GM21786 (cell line): ENCODE measurements at regions not wholly inside any gene's neighbourhood (a gene's known extent, or its start where the extent isn't known, plus 50 kb on each side); places are given as distances from the start of the nearest gene placed in this dataset.

Source experiments
- ATAC-seq: cut with Tn5 transposase; IDR thresholded peaks from one replicate; pipeline ENCODE4 v1.9.1; 2021; ENCODE audit not compliant: unreplicated experiment

DNA sequence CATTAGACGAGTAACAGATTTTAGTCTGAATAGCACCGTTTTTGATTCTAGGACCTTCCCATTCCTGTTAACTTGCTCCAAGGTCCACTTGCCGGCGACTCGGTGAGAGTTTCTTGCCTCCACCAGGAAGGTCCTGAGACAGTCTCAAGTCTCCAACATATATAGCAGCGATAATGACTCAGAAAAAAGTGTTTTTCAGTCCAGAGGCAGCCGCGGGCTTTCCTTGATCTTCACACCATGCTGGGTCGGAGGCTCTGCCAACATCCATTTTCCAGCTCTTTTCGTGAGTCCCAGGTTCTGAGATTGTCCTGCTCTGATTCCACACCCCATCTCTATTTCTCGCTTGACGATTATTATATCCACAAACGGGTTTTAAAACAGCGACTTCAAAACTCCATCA, 170.5 kb downstream of the GPX5 start:
- ATAC-seq: no peak

DNA sequence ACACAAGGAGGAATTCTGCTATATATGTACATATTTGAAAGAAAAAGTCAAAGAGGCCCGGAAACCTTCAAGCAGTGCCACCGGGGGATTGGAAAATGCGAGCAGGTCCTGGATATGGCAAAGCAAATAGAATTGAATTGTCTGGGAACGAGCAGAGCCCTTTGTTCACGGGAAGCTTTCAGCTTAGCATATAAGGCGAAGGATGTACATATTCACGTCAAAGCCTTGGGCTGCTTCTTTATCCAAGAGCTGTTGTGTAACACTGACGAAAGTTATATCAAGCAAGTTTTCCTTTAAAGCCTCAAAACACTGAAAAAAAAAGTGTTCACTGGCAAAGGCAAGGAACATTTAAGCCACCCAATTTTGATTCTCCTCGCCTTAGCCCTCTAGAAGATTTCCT, 171.0 kb downstream of the GPX5 start:
- no peak for ATAC-seq

DNA sequence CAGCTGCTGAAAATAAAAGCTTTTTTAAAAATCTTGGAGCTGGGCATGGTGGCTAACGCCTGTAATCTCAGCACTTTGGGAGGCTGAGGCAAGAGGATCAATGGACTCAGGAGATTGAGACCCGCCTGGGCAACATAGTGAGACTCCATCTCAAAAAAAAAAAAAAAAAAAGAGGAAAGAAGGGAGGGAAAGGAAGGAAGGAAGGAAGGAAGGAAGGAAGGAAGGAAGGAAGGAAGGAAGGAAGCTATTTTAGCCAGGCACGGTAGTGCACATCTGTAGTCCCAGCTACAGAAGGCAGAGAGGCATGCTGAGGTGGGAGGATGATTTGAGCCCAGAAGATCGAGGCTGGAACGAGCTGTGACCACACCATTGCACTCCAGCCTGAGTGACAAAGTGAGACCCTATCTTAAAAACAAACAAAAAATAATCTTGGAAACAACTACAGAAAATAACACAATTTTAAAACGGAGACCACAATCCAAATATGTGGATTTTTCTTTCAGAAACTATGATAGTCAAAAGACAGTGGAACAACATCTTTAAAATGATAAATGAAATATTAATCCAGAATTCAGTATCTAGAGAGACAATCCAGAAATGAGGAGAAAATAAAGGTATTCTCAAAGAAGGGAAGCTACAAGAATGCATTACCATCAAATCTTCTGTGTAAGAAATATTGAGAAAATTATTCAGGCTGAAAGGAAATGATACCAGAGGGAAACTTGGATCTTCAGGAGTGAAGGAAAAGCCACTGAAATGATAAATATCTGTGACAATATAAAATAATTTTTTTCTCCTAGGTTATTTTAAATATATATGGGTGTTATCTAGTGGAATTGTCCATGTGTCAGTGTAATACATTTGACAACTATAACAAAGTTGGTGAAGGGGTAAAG, 182.0 kb downstream of the GPX5 start:
- no peak for ATAC-seq

DNA sequence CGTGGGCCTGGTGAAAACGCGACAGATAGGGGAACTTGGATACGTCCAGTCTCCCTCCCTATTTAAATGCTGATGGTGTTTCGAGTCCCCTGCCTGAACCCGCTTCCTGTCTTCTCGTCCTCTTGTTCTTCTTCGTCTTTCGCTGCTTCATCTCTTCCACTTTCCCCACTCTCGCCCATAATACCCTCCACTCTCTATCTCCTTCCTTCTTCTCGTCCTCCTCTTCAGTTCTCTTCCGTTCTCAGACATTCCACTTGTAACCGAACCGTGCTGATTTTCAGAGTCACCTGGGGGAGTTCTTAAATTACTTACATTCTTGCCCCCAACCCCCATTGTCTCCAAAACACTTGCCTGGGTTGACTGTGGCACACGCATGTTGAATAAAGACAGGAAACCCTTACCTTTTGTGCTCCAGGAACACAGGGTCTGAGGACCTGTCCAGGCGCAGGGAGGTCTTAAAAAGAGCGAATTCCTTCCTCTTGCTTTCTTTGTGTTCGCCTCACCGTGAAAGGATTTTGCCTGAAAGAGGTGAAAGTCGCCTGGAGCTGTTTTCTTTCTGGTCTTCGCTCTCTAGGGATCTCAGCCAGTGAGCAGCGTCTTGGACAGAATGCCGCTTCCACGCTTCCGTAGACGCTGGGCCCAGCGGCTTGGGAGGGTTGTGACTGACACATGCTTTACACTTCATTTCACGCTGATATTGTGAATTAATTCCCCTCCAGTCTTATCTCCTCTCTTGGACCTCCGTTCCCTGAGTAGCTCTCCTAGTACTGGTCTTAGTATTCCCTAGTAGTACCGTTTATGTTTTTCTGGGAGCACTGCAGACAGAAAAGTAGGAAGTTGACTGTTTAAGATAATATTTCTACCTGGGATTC, 184.0 kb downstream of the GPX5 start:
- ATAC-seq: no peak

DNA sequence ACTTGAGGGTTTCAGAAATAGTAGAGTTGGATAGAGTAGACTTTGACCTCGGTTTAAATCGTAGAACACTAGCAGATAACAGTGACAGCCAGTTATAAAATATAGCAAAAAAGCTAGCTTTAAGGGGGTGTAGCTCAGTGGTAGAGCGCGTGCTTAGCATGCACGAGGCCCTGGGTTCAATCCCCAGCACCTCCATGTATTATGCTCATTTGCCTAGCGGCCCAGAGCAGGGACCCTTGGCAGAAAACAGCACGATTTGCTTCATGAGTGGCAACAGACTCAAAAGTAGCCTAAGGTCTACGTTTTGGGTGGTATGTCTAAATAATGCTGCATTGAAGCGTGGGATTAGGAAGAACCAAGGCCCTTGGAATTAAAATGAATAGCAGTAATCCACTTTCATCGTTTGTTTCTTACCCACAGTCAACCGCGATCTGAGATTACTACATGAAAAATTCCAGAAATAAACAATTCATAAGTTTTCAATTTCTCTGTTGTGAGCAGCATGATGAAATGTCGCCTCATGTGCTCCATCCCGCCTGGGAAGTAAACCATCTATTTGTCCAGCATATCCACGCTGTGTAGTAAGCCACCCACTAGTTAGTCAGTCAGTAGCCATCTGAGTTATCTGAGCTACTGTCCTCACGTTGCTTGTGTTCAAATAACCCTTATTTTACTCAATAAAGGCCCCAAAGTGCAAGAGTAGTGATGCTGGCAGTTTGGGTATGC, 184.9 kb downstream of the GPX5 start:
- ATAC-seq: no peak

DNA sequence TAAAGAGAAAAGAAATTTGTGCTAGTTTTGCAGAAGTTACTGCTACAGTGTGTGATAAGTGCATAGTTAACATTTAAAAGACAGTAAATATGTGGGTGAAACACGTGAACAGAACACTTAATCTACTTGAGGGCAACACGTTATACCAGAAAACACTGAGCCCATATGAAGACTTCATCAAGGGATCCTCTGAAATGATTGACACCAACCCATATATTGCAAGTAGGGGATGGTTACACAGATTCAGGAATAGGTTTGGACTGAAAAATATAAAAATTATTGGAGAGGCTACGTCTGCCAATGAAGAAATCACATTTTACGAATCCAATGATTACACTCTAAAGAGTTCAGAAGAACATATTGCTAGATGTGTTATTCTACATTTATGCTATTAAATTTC, 185.6 kb downstream of the GPX5 start:
- no peak for ATAC-seq

DNA sequence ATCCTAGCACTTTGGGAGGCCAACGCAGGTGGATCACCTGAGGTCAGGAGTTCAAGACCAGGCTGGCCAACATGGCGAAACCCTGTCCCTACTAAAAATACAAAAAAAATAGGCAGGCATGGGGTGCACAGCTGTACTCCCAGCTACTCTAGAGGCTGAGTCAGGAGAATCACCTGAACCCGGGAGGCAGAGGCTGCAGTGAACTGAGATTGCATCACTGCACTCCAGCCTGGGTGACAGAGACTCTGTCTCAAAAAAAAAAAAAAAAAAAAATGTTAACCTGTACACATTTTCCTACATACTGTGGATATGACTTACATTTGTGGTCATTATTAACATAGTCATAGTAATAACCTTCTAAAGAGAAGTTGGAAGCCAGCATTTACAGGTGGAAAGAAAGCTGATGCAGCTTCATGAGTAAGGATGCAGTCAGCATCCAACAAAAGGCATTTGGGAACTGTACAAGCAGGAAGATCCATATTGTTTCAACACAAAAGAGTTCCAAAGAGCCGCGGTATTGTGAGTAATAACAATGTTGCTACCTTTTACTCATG, 186.2 kb downstream of the GPX5 start:
- no peak for ATAC-seq

DNA sequence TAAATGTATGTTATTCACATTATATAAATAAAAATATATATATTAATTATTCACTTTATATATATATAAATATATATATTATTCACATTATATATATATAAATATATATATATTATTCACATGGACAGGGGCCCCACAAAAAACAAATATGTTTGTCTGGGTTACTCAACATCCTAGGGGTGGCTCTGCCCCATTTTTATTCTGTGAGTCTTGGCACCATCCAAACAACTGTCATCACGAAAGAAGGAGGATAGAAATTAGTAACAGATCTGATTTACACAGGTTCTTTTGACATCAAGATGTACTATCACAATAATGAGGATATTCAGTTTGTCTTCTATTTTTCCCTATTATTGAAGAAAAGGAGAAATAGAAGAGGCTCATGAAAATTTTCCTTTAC, 187.3 kb downstream of the GPX5 start:
- ATAC-seq: no peak

DNA sequence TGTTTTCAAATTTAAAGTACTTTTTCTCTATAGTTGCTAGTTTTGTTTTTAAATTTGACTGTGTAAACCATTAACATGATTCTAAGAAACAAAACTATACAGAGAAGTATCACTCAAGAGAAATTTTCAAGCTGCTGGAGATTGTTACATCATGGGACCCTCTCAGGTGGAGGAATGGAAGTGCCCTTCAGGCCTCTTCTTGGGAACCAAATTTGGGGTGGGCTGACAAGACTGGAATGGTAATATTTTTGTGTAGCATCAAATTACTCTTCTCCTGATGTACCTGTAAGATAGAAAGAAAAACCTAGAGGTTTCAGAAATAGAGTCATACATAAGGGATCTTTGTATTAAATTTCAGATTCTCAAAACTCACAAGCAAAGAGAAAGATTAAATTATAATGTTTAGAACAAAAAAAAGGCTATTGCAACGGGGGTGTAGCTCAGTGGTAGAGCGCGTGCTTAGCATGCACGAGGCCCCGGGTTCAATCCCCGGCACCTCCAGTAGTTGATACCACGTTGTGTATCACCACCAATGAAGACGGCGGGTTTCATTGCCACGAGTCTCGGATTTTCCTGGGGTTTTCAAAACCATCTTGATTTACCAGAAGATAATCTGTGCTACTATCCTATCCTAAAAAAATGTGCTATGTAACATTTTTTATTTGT, 193.7 kb downstream of the GPX5 start:
- no peak for ATAC-seq

DNA sequence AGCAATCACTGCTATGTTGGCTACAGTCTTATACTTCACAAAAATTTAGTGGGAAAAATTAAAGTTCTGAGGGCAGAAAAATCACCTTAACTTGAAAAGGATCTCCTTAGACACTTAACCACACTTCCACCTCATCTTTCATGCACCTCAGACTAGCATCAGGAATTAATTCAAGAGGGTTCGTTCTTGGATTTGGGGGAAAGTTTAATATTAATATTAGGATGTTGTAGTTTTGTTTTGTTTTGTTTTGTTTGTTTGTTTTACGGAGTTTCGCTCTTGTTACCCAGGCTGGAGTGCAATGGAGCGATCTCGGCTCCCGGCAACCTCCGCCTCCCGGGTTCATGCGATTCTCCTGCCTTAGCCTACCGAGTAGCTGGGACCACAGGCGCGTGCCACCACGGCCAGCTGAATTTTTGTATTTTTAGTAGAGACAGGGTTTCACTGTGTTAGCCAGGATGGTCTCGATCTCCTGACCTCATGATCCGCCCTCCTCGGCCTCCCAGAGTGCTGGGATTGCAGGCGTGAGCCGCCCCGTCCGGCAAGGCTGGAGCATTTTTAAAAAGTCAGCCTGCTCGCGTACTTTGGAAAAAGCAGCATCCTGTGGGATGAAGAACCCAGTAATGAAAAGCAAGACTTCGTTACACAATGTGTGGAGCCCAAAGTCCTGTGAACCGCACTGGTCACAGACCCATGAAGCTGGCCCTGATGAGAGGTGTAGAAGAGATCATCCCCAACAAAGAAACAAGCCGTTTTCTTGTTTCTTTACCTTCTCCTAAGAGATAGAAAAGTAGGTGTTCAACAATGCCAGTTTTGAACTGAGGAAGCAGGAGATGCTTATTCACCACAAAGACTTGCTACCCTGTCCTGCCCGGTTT, 194.9 kb downstream of the GPX5 start:
- ATAC-seq: no peak

DNA sequence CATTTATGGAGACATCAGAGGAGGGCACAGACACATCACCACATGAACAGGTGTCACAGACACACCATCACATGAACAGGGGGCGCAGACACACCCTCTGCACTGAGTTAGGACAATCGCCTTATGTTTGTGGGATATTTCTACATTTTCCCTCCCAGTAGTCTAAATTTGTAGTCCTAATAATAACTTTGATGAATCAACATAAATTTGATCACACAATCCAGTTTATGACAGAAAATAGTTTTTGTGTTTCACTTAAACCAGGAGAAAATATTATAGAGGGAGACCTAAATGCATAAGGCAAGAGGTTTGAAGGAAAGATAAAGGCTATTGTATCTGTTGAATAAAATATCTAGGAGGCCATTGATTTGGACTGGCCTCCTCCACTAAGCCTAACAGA, 195.7 kb downstream of the GPX5 start:
- no peak for ATAC-seq

DNA sequence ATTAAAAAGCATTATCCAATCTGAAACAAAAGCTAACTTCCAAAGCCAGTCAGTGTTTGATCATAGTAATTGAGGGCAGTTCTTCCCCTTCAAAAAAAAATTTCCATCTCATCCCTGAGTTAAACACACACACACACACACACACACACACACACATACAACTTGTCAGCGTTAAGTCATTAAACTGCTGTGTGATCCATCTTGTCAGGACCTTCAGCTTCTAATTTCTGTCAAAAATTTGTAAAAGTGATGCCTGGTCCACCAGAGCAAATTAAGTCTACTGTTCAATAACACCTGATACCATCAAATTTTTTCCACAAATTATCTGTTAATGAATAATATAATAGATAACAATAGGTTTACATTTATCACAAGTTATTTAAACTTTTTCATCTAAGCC, 198.7 kb downstream of the GPX5 start:
- ATAC-seq: no peak

DNA sequence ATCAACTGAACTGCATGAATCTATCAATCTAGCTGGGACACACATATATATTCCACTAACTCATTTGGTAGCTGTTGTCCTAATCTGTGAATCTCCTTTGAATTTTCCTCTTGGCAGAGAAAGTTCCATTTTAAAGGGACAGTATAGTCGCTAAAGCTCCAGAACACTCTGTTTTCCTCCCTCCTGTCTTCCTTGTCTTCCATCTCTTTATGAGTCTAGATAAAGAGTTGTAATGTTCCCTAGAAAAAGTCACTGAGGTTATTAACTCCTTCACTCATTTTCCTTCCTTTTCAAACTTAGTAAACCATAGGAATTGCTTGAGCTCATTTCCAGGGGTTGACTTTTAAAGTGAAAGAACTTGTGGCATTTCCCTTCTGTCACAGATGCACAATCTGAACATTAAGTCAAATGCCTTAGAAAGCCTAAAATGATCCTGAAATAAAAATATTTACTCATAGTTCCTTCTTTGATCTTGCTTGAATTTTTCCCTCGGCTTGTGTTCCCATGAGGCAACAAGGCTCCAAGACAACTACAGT, 198.4 kb downstream of the TRIM27 start:
- ATAC-seq: no peak

DNA sequence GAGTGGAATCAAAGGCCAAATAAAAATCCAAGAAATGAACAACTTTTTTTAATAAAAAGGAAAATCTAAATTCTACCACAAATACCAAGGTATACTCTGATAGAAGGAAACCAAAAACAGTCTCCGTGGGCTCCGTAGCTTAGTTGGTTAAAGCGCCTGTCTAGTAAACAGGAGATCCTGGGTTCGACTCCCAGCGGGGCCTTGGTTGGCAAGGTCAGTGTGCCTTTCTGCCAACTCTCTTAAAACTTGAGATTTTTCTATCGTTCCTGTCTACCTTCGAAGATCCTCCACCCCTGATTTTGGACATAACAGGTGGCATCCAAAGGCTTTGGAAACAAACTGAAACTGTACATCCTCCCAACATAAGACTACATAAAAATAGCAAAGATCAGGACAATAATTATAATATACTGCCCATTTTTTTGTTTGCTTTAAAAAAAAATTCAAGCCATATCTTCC, 197.9 kb downstream of the TRIM27 start:
- no peak for ATAC-seq

DNA sequence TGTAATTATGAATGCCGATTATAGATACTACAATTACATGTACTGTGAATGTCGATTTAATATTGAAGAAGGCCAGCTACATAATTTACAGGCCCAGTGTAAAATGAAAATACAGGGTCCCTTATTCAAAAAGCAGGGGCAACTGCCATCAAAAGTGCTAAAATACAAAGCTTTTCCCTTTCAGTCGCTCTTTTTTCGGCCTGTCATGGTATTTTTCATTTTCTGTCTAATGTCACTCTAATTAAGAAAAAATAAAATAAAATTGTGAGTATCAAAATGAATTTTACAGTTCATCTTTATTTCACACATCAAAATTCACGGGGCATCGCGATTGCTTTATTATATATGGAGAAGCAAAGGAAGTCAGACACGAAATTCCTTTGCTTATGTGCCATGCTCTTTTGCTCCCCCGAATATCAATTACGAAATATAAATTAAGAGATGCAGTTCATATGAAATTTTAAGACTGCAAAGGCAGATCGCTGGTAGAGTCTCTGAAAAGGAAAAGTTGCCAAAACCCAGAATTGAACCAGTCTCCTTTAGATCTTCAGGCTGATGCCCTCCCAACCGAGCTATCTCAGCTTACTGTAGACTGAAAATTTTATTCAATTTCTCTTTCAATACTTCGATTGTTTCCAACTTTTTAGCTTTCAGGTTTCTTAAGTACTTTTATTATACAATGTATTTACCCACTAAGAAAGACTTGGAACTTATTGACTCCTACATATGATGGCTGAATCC, 197.0 kb downstream of the TRIM27 start:
- no peak for ATAC-seq

DNA sequence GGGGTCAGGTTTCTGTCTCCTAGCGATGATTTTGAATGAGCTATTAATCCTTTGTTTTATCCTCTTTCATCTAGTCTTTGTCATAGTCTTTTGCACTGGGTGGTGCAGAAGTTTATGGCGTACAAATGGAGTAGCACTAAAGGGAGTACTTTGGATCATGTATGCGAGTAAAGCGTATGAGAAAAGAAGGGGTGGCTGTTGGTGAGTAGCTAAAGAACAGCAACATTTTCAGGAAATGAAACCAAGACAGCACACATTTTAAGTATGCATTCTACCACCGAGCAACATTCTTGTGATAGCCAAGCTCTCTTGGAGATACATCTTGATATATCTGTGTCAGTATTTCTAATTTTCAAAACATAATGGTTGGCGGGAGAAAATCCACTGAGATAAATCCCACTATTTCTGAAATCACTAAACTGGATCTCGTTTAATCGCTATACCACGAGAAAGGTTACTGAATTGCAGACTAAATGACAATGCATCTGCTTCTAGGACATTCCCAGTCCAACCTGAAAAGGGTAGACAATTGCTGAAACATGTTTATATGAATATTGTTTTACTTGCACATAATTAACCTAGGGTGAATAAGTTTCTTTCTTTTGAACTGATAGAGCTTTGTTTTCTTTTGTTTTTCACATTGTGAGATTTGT, 196.1 kb downstream of the TRIM27 start:
- ATAC-seq: no peak

DNA sequence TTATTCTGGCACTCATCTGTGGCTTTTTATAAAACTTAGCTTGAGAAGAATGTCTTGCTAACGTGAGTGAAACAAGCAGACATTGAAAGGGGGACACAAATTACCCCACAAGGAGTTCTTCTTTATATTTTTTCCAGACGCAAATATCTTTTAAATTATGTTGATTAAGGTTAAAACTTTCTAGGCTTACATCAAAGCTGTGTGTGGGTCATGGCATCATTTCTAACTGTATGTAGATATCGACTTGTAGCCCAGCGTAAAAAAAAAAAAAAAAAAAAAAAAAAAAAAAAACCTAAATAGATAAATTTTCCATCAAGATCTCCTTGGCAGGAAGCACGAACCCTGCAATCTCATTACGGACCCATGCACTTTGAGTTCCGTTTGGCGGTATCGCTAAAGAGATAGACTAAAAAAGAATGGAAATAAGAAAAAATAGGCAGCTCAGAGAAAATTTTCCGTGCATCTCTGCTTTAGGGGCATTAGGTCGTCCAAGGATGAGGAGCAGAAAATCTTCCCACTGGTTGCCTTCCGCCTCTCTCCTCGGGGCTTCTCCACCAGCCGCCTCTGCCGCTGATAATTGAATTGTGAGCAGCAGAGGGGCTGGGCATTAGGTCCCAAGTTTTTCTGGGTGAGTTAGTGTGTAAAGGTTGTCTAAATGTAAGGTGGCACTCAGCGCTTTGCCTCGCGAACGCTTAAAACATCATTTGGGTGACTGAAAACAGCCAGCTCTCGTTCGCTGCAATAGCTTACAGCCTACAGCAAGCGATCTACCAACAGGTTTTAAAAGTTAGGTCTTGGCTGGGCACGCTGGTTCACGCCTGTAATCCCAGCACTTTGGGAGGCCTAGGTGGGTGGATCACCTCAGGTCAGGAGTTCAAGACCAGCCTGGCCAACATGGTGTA, 194.0 kb downstream of the TRIM27 start:
- no peak for ATAC-seq
